ENCODE measurements at regions not wholly inside any gene's neighbourhood (a gene's known extent, or its start where the extent isn't known, plus 50 kb on each side); places are given as distances from the start of the nearest gene placed in this dataset.

DNA sequence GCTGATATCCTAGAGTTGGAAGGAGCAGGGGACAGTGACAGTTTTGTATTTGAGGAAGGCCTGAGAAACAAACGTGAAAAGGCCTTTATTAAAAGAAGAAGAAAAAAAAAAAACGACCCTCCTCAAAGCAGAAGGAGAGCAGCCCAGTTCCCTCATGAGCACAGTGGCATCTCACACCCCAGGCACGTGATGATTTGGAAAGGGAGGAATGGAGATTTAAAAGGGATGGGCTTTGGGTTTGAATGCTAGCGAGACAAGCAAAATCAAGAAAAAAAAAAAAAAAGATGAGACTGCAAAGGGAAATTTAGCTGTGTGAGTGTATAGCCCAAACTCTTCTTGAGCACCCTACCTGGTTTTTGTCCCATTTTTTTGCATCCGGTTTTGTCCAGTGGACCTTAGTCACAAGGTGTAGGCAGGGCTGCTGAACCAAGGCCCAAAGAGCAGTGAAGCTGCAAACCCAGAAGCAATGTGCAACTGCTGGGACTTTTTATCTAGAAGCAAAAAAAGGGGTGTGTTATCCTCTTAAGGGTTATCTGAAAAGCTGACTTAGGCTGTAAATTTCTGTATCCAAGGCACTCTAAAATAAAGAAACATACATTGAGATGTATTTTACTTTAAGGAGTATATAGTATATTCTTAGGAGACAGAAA is 54.5 kb upstream of the RREB1 start:
- DNase-seq (ENCODE audit: low read depth), result no peak
- TF ChIP-seq, protein P1, sequence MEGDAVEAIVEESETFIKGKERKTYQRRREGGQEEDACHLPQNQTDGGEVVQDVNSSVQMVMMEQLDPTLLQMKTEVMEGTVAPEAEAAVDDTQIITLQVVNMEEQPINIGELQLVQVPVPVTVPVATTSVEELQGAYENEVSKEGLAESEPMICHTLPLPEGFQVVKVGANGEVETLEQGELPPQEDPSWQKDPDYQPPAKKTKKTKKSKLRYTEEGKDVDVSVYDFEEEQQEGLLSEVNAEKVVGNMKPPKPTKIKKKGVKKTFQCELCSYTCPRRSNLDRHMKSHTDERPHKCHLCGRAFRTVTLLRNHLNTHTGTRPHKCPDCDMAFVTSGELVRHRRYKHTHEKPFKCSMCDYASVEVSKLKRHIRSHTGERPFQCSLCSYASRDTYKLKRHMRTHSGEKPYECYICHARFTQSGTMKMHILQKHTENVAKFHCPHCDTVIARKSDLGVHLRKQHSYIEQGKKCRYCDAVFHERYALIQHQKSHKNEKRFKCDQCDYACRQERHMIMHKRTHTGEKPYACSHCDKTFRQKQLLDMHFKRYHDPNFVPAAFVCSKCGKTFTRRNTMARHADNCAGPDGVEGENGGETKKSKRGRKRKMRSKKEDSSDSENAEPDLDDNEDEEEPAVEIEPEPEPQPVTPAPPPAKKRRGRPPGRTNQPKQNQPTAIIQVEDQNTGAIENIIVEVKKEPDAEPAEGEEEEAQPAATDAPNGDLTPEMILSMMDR (IDR thresholded peaks at IDR 0.05; ENCODE audit: low read depth, low read length, missing control alignments), result no peak
- no peak overlapping the region for H3K4me3 ChIP-seq (ENCODE audit: low read depth, low read length)
